MG63 (cell line): ENCODE measurements at regions not wholly inside any gene's neighbourhood (a gene's known extent, or its start where the extent isn't known, plus 50 kb on each side); places are given as distances from the start of the nearest gene placed in this dataset.
A peak's percentile ranks its signal among the peaks of the same experiment; 100 is the strongest.

ENCODE experiments used
- DNase-seq: peaks from one replicate; pipeline ENCODE4 v3.0.0-alpha.2; 2020
- H3K27me3 ChIP-seq: fragments of 250-450 bp; sonication (Bioruptor Pico); 2 replicates; pipeline ENCODE4 v1.5.1; 2020; ENCODE audit warnings: mild to moderate bottlenecking, moderate library complexity
- H3K36me3 ChIP-seq: fragments of 250-450 bp; sonication (Bioruptor Pico); 2 replicates; pipeline ENCODE4 v1.5.1; 2020; ENCODE audit warnings: mild to moderate bottlenecking, moderate library complexity
- H3K4me3 ChIP-seq: fragments of 250-450 bp; sonication (Bioruptor Pico); 2 replicates; pipeline ENCODE4 v1.5.1; 2020; ENCODE audit warnings: mild to moderate bottlenecking, moderate library complexity
- H3K9me3 ChIP-seq: fragments of 250-450 bp; sonication (Bioruptor Pico); 2 replicates; pipeline ENCODE4 v1.5.1; 2020; ENCODE audit warnings: mild to moderate bottlenecking, moderate library complexity

GRCh38 chr5:167014401-167015056, 1276.9 kb upstream of the WWC1 start:
- Histone ChIP-seq H3K4me3 (no peak overlapping the region), H3K9me3 (no peaks in the 10 kb centered on the region), H3K36me3 (no peaks in the 10 kb centered on the region), H3K27me3 (peaks cover 7% of the 10 kb centered on the region; the same call in 1 of the 2 replicates)
- DNase-seq: no peak

GRCh38 chr5:167020418-167020817, 1271.0 kb upstream of the WWC1 start:
- no peak for DNase-seq
- Histone ChIP-seq H3K4me3 (no peak overlapping the region), H3K27me3 (no peaks in the 10 kb centered on the region)

GRCh38 chr5:167029488-167029887, 1262.0 kb upstream of the WWC1 start:
- Histone ChIP-seq H3K9me3 (no peaks in the 10 kb centered on the region), H3K36me3 (no peaks in the 10 kb centered on the region), H3K4me3 (no peak overlapping the region), H3K27me3 (no peaks in the 10 kb centered on the region)
- no peak for DNase-seq

More at GRCh38 chr5:167020418-167020817, 1271.0 kb upstream of the WWC1 start:
- Histone ChIP-seq H3K36me3 (no peaks in the 10 kb centered on the region), H3K9me3 (no peaks in the 10 kb centered on the region)

- Histone ChIP-seq H3K4me3 (no peak overlapping the region), H3K36me3 (no peaks in the 10 kb centered on the region), H3K27me3 (no peaks in the 10 kb centered on the region), H3K9me3 (no peaks in the 10 kb centered on the region)
- no peak for DNase-seq
Observed at GRCh38 chr5:167030500-167031120, 1260.8 kb upstream of the WWC1 start.

- DNase-seq: no peak
- no peaks in the 10 kb centered on the region for H3K36me3 ChIP-seq
- no peaks in the 10 kb centered on the region for H3K9me3 ChIP-seq
- H3K27me3 ChIP-seq: no peaks in the 10 kb centered on the region
- H3K4me3 ChIP-seq: no peak overlapping the region
Observed at GRCh38 chr5:167036585-167036984, 1254.9 kb upstream of the WWC1 start.

- no peaks in the 10 kb centered on the region for H3K27me3 ChIP-seq
- H3K4me3 ChIP-seq: no peak overlapping the region
- DNase-seq: peak; percentile 46
- no peaks in the 10 kb centered on the region for H3K36me3 ChIP-seq
- H3K9me3 ChIP-seq: no peaks in the 10 kb centered on the region
Observed at GRCh38 chr5:167049043-167049663, 1242.3 kb upstream of the WWC1 start.

GRCh38 chr5:167049771-167050567, 1241.5 kb upstream of the WWC1 start:
- Histone ChIP-seq H3K4me3 (no peak overlapping the region), H3K9me3 (no peaks in the 10 kb centered on the region), H3K36me3 (no peaks in the 10 kb centered on the region), H3K27me3 (no peaks in the 10 kb centered on the region)
- DNase-seq: no peak

GRCh38 chr5:167050568-167051401, 1240.7 kb upstream of the WWC1 start:
- Histone ChIP-seq H3K9me3 (no peaks in the 10 kb centered on the region), H3K36me3 (no peaks in the 10 kb centered on the region), H3K27me3 (no peaks in the 10 kb centered on the region), H3K4me3 (no peak overlapping the region)
- DNase-seq: peak; percentile 23

- H3K27me3 ChIP-seq: no peaks in the 10 kb centered on the region
- no peak overlapping the region for H3K4me3 ChIP-seq
- H3K9me3 ChIP-seq: no peaks in the 10 kb centered on the region
- no peaks in the 10 kb centered on the region for H3K36me3 ChIP-seq
- DNase-seq: no peak
Observed at GRCh38 chr5:167051402-167051768, 1240.1 kb upstream of the WWC1 start.

GRCh38 chr5:167052791-167053190, 1238.7 kb upstream of the WWC1 start:
- DNase-seq: no peak
- H3K9me3 ChIP-seq: no peaks in the 10 kb centered on the region
- no peak overlapping the region for H3K4me3 ChIP-seq
- H3K27me3 ChIP-seq: no peaks in the 10 kb centered on the region
- H3K36me3 ChIP-seq: no peaks in the 10 kb centered on the region

- Histone ChIP-seq H3K27me3 (peaks cover 2% of the 10 kb centered on the region), H3K9me3 (no peaks in the 10 kb centered on the region), H3K36me3 (no peaks in the 10 kb centered on the region), H3K4me3 (no peak overlapping the region)
- DNase-seq: peak; percentile 28
Observed at GRCh38 chr5:167057665-167058064, 1233.8 kb upstream of the WWC1 start.

- Histone ChIP-seq H3K27me3 (peaks cover 5% of the 10 kb centered on the region), H3K9me3 (no peaks in the 10 kb centered on the region), H3K4me3 (no peak overlapping the region), H3K36me3 (no peaks in the 10 kb centered on the region)
- no peak for DNase-seq
Observed at GRCh38 chr5:167061695-167062094, 1229.8 kb upstream of the WWC1 start.

- peaks cover 5% of the 10 kb centered on the region for H3K27me3 ChIP-seq
Observed at GRCh38 chr5:167063116-167063515, 1228.3 kb upstream of the WWC1 start.

GRCh38 chr5:167063788-167064187, 1227.7 kb upstream of the WWC1 start:
- Histone ChIP-seq H3K4me3 (no peak overlapping the region), H3K27me3 (peaks cover 9% of the 10 kb centered on the region), H3K9me3 (no peaks in the 10 kb centered on the region), H3K36me3 (no peaks in the 10 kb centered on the region)
- no peak for DNase-seq

More at GRCh38 chr5:167063116-167063515, 1228.3 kb upstream of the WWC1 start:
- H3K9me3 ChIP-seq: no peaks in the 10 kb centered on the region
- H3K36me3 ChIP-seq: no peaks in the 10 kb centered on the region
- H3K4me3 ChIP-seq: no peak overlapping the region
- DNase-seq: no peak

GRCh38 chr5:167064198-167064776, 1227.2 kb upstream of the WWC1 start:
- no peaks in the 10 kb centered on the region for H3K36me3 ChIP-seq
- H3K4me3 ChIP-seq: no peak overlapping the region
- peaks cover 9% of the 10 kb centered on the region for H3K27me3 ChIP-seq
- no peaks in the 10 kb centered on the region for H3K9me3 ChIP-seq
- DNase-seq: no peak

GRCh38 chr5:167065794-167066193, 1225.7 kb upstream of the WWC1 start:
- Histone ChIP-seq H3K4me3 (no peak overlapping the region), H3K36me3 (no peaks in the 10 kb centered on the region), H3K27me3 (peaks cover 9% of the 10 kb centered on the region), H3K9me3 (no peaks in the 10 kb centered on the region)
- no peak for DNase-seq
